Vagina (tissue), 2 donors: ENCODE measurements at regions not wholly inside any gene's neighbourhood (a gene's known extent, or its start where the extent isn't known, plus 50 kb on each side); places are given as distances from the start of the nearest gene placed in this dataset.

Experiments used
- DNase-seq, 2 donors: peaks; one replicate each; pipeline ENCODE4 v3.0.0-alpha.2; 2017; ENCODE audit errors: extremely low spot score in 2 of 2
- H3K27ac ChIP-seq: fragments of 200-600 bp; sonication (generic); one replicate; pipeline ENCODE4 v1.5.1; 2019
- H3K27me3 ChIP-seq: fragments of 200-600 bp; sonication (generic); one replicate; pipeline ENCODE4 v1.5.1; 2019
- H3K36me3 ChIP-seq, 2 donors: fragments of 200-600 bp; sonication (generic); one replicate each; pipeline ENCODE4 v1.5.1; 2017 to 2019
- H3K4me1 ChIP-seq: fragments of 200-600 bp; sonication (generic); one replicate; pipeline ENCODE4 v1.5.1; 2019
- H3K4me3 ChIP-seq, 2 donors: fragments of 200-600 bp; sonication (generic); 1 replicate in 1 of 2; 2 replicates in 1 of 2; pipeline ENCODE4 v1.5.1; 2016 to 2019
- H3K9me3 ChIP-seq: fragments of 200-600 bp; sonication (generic); one replicate; pipeline ENCODE4 v1.5.1; 2019
- CTCF ChIP-seq, 3 experiments: fragments of 450-650 bp in 2 of 3; fragments of 200-600 bp in 1 of 3; sonication (generic) in 1 of 3; IDR thresholded peaks; one replicate each; pipeline ENCODE4 v1.5.1; 2017 to 2019; ENCODE audit warnings: antibody characterized with exemption in 3 of 3, mild to moderate bottlenecking in 2 of 3, moderate library complexity in 2 of 3
- POLR2A ChIP-seq, 2 donors: fragments of 450-650 bp; IDR thresholded peaks; one replicate each; pipeline ENCODE4 v1.6.1; 2017; ENCODE audit warnings: antibody characterized with exemption in 2 of 2, mild to moderate bottlenecking in 2 of 2, moderate library complexity in 2 of 2
- POLR2AphosphoS5 ChIP-seq, 2 donors: sonication (generic); formaldehyde crosslinking; IDR thresholded peaks; one replicate each; pipeline ENCODE4 v1.9.0; 2017; ENCODE audit warnings: antibody characterized with exemption in 2 of 2, mild to moderate bottlenecking in 2 of 2, low read depth in 1 of 2; ENCODE audit not compliant: insufficient read depth in 1 of 2
- intact Hi-C: fragments of 100-400 bp; cut with DNase I; formaldehyde crosslinking; loops from one replicate; pipeline ENCODE4 v1.15.1; 2023

GRCh38 chr6:109299265-109299607, 83.0 kb downstream of the CD164 start:
- no peaks in the 10 kb centered on the region for H3K4me1 ChIP-seq
- H3K27ac ChIP-seq: no peak overlapping the region
- H3K9me3 ChIP-seq: no peaks in the 10 kb centered on the region
- no peaks in the 10 kb centered on the region for H3K27me3 ChIP-seq
- no peak for DNase-seq
- intact Hi-C loops: no loop called here
- no peak for TF ChIP-seq POLR2AphosphoS5 (IDR thresholded peaks at IDR 0.05; ENCODE audit: insufficient read depth in 1 of 2, low read depth in 1 of 2)
- TF ChIP-seq CTCF (IDR thresholded peaks at IDR 0.05): no peak
- TF ChIP-seq POLR2A (IDR thresholded peaks at IDR 0.05): no peak
- H3K36me3 ChIP-seq: no peaks in the 10 kb centered on the region
- no peak overlapping the region for H3K4me3 ChIP-seq

- Histone ChIP-seq H3K9me3 (no peaks in the 10 kb centered on the region), H3K27me3 (no peaks in the 10 kb centered on the region), H3K27ac (no peak overlapping the region), H3K4me1 (no peaks in the 10 kb centered on the region), H3K4me3 (no peak overlapping the region), H3K36me3 (no peaks in the 10 kb centered on the region)
- intact Hi-C loops: no loop called here
- no peak for DNase-seq
- TF ChIP-seq POLR2A (IDR thresholded peaks at IDR 0.05): no peak
- TF ChIP-seq POLR2AphosphoS5 (IDR thresholded peaks at IDR 0.05; ENCODE audit: insufficient read depth in 1 of 2, low read depth in 1 of 2): no peak
- no peak for TF ChIP-seq CTCF (IDR thresholded peaks at IDR 0.05)
Measured at GRCh38 chr6:109298605-109299264, 83.5 kb downstream of the CD164 start.

GRCh38 chr6:109297406-109298110, 84.7 kb downstream of the CD164 start:
- Histone ChIP-seq H3K4me1 (no peaks in the 10 kb centered on the region), H3K27me3 (no peaks in the 10 kb centered on the region), H3K27ac (no peak overlapping the region), H3K4me3 (no peak overlapping the region), H3K9me3 (no peaks in the 10 kb centered on the region), H3K36me3 (no peaks in the 10 kb centered on the region)
- no peak for DNase-seq
- TF ChIP-seq POLR2A (IDR thresholded peaks at IDR 0.05) (no peak), CTCF (IDR thresholded peaks at IDR 0.05) (no peak), POLR2AphosphoS5 (IDR thresholded peaks at IDR 0.05; ENCODE audit: insufficient read depth in 1 of 2, low read depth in 1 of 2) (no peak)
- intact Hi-C loops: no loop called here

GRCh38 chr6:109296971-109297372, 85.3 kb downstream of the CD164 start:
- Histone ChIP-seq H3K36me3 (no peaks in the 10 kb centered on the region), H3K4me1 (no peaks in the 10 kb centered on the region), H3K4me3 (no peak overlapping the region), H3K27ac (no peak overlapping the region), H3K27me3 (no peaks in the 10 kb centered on the region), H3K9me3 (no peaks in the 10 kb centered on the region)
- TF ChIP-seq POLR2A (IDR thresholded peaks at IDR 0.05) (no peak), CTCF (IDR thresholded peaks at IDR 0.05) (no peak), POLR2AphosphoS5 (IDR thresholded peaks at IDR 0.05; ENCODE audit: insufficient read depth in 1 of 2, low read depth in 1 of 2) (no peak)
- DNase-seq: no peak
- intact Hi-C loops: no loop called here

GRCh38 chr6:109296452-109296851, 85.8 kb downstream of the CD164 start:
- H3K36me3 ChIP-seq: no peaks in the 10 kb centered on the region
- intact Hi-C loops: no loop called here
- no peaks in the 10 kb centered on the region for H3K9me3 ChIP-seq
- no peaks in the 10 kb centered on the region for H3K27me3 ChIP-seq
- no peak for TF ChIP-seq POLR2A (IDR thresholded peaks at IDR 0.05)
- no peak for TF ChIP-seq CTCF (IDR thresholded peaks at IDR 0.05)
- TF ChIP-seq POLR2AphosphoS5 (IDR thresholded peaks at IDR 0.05; ENCODE audit: insufficient read depth in 1 of 2, low read depth in 1 of 2): no peak
- no peak overlapping the region for H3K4me3 ChIP-seq
- H3K4me1 ChIP-seq: no peaks in the 10 kb centered on the region
- H3K27ac ChIP-seq: no peak overlapping the region
- no peak for DNase-seq
